GM12864 (cell line): ENCODE measurements at regions not wholly inside any gene's neighbourhood (a gene's known extent, or its start where the extent isn't known, plus 50 kb on each side); places are given as distances from the start of the nearest gene placed in this dataset.

Experiments used
- DNase-seq: peaks from one replicate; pipeline ENCODE4 v3.0.0-alpha.2; 2011; ENCODE audit warnings: low read depth
- H3K4me3 ChIP-seq: 2 replicates; pipeline ENCODE4 v1.5.1; 2011; ENCODE audit warnings: mild to moderate bottlenecking, low read depth, low read length, control low read depth
- CTCF ChIP-seq: IDR thresholded peaks from 2 replicates; pipeline ENCODE4 v1.5.1; 2011; ENCODE audit warnings: low read depth, mild to moderate bottlenecking, moderate library complexity, low read length, control low read depth, inconsistent platforms; ENCODE audit errors: missing control alignments

- TF ChIP-seq CTCF, result no peak
- no peak overlapping the region for H3K4me3 ChIP-seq
- DNase-seq, result no peak
Measured at GRCh38 chrX:68915778-68916177, 87.0 kb downstream of the EFNB1 start.

GRCh38 chrX:68914479-68914946 lies 85.7 kb downstream of the EFNB1 start:
- no peak overlapping the region for H3K4me3 ChIP-seq
- TF ChIP-seq CTCF, result no peak
- no peak for DNase-seq

- TF ChIP-seq CTCF, result no peak
- H3K4me3 ChIP-seq, result no peak overlapping the region
- no peak for DNase-seq
Measured at GRCh38 chrX:68913249-68913547, 84.4 kb downstream of the EFNB1 start.

- no peak for DNase-seq
- no peak for TF ChIP-seq CTCF
Measured at GRCh38 chrX:68912113-68912512, 83.3 kb downstream of the EFNB1 start.

GRCh38 chrX:68910731-68911428 lies 82.1 kb downstream of the EFNB1 start:
- no peak for DNase-seq
- no peak overlapping the region for H3K4me3 ChIP-seq
- TF ChIP-seq CTCF, result no peak

More at GRCh38 chrX:68912113-68912512, 83.3 kb downstream of the EFNB1 start:
- no peak overlapping the region for H3K4me3 ChIP-seq

- H3K4me3 ChIP-seq, result no peak overlapping the region
- DNase-seq, result no peak
- no peak for TF ChIP-seq CTCF
Measured at GRCh38 chrX:68909945-68910344, 81.1 kb downstream of the EFNB1 start.

GRCh38 chrX:68908071-68908470 lies 79.2 kb downstream of the EFNB1 start:
- no peak overlapping the region for H3K4me3 ChIP-seq
- no peak for DNase-seq
- TF ChIP-seq CTCF, result no peak
